GM19023 (cell line): ENCODE measurements at regions not wholly inside any gene's neighbourhood (a gene's known extent, or its start where the extent isn't known, plus 50 kb on each side); places are given as distances from the start of the nearest gene placed in this dataset.

Source experiments
- ATAC-seq: cut with Tn5 transposase; IDR thresholded peaks from one replicate; pipeline ENCODE4 v1.9.1; 2021; ENCODE audit warnings: mild to moderate bottlenecking, moderate library complexity; ENCODE audit not compliant: unreplicated experiment

DNA sequence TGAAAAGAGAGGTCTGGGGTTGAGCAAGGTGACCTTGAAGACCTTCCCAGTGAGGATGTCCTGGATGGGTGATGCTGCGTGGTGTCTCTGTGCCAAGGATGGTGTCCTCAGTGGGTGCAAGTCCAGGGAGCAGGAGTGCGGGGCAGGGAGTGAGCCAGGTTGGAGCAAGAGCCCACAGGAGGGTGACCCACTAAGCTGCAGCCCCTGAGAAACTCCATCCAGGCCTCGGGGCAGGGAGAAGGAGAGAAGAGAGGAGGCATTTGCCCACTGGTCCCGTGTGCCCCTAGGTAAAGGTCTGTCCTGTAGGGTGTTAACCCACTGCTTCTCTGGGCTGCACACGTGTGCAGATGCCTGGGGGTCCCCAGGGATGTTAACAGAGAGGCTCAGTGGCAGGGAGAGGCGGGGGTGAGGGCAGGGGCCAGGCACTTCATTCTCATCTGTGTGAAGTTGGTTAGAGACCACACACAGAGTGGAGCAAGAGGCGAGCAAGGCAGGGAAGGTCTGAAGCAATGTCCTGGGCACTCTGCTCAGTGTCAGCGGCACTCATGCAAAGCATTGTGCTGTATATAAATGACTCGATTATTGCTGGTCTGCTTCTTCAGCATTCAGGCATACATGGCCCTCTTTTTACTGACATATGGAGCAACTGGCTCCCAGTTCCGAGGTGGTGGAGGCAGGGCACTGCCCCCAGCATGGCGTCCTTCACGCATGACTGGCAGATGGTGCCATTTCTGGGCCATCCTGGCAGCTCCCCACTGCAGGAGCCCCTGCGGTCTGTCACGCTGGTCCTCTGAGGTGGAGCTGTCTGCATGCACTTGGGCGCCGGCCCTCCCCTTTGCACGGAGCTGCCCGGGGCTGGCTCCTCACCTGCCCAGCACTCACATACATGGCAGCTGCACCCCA, 117.2 kb upstream of the HS6ST1 start:
- ATAC-seq = no peak

DNA sequence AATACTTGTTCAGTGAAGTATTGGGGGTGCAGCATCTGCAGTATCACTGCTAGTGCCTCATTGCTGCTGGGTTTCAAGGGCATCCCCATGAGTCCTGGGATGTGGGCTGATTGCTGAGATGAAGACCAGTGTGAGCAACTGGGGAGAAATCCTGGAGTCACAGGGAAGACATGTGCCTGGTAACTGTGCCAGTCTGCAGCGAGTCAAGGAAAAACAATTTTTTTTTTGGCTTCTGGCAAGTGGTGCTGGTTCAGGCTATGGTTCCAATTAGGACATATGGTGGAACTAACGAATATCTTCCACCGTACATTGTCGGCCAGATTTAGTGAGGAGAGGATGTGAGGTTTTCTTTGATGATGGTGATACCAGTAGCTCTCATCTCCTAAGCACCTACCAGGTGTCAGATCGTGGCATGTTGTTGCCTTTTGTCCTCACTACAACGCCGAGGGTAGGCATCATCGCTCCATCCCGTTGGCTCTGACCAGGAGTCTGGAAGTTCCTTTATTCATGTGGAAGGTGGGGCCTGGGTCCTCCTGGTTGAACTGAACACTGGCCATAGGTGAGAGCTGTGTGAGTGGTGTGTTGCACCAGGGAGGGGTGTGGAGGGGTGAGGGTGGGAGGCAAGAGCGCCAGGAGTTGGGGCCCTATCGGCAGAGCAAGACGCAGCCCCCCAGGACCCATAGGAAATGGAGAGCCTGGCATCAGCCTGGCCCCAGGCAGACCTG, 118.0 kb upstream of the HS6ST1 start:
- ATAC-seq = no peak

DNA sequence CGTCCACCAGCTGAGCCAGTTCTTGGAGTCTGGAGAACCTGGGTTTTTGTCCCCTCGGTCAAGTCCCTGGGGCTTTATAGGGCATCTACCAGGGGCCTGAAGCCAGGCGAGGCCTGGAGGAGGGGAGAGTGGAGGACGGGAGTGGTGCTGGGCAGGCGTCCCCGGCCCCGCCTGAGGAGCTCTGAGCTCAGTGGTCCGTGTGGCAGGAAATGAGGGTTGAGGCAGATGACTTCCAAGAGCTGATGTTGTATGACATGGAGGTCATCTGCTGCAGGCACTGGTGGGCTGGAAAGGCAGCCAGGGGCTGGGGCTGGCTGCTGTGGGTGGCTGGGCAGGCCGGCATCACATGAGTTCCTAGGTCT, 118.5 kb upstream of the HS6ST1 start:
- no peak for ATAC-seq

DNA sequence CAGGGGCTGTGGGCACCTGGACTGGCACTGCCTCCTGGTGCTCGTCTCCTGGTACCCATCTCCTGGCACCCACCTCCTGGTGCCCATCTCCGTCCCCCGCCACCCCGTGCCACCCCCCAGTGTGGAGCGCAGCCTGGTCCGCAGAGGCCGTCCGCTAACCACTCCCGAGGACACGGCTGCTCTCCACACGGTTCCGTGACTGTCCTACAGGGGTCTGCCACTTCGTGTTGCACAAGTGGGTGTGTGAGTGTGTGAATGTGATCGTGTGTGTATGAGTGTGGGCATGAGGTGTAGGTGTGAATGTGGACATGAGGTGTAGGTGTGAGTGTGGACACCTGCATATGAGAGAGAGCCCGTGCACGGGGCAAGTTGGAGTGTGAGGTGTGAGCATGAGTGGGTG, 119.4 kb upstream of the HS6ST1 start:
- no peak for ATAC-seq

DNA sequence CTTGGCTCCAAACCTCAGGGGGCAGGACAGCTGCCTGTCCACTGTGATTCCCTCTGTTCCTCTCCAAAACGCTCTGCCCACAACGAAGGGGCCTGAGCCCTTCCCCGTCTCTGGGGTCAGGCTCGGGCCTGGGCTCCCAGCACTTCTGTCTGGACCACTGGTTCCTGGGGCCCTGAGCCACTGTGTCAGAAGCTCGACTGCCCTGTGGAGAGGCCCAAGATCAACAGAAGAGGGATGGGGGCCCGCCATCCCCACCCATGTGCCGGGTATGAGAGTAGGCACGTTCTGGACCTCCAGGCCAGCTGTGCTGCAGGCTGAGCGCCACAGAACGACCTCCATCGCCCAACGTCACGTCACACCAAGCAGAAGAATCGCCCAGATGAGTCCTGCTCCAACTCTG, 119.9 kb upstream of the HS6ST1 start:
- ATAC-seq = no peak

DNA sequence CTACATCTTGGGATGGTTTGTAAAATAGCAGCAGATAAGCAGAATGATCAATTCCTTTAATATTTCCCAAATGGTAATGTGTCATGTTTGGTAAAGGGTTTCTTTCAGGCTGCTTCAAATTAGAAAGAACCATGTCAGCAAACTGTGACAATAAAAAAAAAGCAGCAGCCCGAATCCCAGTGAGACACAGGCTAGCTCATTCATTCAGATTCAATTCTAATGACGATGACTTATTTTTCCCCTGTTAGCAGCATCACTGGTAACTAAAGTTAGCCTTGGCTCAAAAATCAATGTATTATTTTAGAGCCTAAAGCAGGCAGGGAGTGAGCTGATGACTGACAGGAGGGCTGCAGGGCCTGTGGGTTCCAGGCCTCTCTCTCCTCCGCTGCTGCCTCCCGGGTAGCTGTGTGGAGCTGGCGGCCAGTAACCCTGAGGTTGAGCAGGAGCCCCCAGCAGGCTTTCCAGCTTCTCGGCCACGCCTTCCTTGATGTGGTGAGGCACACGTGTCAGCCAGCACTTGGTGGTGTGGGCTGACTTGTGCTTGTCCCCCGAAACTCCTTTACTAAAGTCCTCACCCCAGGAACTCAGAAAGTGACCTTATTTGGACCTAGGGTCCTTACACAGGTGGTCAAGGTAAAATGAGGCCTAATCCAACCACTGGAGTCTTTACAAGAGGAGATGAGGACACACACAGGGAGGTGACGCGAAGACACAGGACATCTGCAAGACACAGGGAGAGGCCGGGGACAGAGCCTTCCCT, 120.5 kb upstream of the HS6ST1 start:
- ATAC-seq = no peak

DNA sequence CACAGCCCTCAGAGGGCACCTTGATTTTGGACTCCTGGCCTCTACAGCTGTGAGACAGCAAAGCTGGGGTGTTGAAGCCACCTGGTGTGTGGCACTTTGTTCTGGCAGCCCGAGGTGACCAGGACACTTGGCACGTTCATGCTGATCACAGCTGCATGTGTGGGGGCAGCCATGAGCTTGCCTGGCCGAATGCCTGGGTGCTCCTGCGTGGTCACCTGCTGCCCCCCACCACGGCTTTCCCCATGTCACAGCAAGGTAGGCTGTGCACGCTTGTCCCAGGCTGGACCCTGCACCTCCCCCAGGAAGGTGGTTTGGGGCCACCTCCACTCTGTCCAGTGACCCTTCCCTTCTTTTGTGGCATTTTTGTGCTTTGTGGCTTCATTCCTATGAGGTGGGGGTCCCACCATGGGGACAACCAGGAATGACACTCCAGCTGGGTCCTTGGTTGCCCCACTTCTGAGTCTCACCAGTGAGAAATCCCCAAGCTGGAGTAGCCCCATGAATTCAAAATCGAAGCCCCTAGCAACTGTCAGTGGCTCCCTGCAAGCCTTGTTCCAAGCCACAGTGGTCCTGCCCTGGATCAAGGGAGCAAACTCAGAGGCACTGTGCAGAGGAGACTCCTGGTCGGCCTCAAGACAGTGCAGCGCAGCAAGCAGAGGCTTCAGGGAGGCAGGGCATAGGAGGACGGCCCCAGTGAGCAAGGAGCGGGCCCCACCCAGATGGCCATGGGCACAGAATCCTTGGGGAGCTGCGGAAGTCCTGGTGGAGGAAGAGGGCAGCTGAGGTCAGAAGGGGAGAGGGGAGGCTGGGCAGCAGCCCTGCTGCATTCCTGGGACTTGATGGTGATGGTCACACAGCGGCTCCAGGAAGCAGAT, 121.4 kb upstream of the HS6ST1 start:
- no peak for ATAC-seq

DNA sequence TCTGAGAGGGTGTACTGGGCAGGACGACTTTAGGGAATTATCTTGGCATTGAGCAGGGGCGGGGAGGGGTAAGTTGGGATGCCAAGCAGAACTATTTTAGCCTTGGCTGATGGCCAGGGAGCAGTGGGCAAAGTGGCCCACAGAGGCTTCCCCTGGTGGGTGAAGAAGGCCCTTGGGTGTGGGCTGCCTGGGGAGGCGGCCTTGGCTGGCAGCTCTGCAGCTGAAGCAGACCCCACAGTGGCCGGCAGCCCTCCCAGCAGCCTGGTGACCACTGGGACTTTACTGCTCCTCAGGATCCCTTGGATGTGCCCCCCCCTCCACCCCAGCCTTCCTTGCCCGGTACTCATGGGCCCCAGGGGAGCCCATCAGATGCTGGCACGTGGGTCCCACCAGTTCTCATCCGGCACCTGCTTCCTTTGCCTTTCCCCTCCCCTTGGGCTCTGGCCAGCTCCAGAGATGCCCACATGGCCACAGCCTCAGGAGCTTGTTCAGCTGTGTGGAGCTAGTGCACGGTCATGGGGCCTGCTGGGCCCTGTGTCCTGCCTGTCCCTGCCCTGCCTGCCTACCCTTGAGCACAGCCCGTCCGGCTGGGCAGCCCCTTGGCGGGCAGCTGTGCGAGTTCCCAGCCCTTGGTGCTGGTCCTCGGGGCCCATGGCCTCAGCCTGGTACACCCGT, 122.1 kb upstream of the HS6ST1 start:
- ATAC-seq = no peak

DNA sequence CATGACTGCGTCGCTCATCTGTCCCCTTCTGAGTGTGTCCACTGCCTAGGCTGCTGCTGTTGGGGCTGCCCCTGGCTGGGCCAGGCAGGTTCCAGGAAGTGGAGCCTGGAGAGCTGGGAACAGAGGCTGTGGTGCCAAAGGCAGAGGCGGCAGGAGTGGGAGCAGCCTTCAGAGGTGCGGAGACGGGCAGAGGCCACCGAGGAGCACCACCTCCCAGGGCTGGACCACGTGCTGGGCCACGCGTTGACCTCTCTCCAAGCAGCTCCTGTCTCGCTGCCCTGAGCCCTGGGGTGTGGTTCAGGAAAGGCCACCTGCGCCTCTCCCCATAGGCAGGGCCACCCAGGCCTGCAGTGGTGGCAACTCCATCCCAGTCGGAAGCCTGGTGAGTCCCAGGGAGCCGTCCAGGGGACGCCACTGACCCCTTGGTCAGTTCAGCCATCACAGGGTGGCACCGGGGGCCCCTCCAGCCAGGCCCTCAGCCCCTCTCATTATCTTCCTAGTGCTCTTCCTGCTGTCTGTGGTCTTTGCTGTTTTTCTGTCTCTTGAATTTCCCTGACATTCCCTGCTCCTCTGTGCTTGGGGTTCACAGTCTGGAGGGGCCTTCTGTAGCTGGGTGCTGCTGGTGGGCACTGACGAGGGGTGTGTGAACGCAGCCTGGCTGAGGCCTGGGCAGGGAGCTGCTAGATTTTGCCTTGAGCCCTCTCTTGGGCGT, 122.8 kb upstream of the HS6ST1 start:
- ATAC-seq = no peak

DNA sequence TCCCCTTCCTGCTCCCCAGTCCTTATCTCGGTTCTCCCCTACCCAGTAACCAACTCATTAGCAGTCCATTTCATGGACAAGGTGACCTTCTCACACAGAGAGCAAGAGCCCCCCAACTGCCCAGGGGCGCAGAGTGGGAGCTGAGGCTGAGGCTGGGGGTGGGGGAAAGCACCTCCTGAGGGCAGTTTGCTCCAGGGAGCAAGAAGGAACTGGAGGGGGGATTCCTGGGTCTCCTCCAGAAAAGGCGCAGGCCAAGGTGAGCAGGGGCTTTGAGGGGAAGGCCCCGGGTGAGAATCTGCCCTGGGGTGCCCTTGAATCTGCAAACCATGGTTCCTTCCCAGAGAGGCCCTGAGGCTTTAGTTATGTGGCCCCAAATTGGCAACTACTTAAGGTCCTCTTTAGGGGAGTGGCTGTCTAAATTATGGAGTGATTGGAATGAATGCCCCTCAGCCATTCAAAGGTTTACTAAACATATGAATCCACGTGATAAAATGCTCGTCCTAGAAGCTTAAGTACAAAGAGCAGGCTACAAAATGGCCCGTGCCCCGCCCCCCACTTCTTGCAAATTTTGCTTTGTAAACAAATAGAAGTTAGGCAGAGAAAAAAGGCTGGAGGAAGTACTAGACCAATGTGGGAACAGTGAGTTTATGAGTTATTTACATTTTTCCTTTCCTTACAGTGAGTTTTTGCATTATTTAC, 123.5 kb upstream of the HS6ST1 start:
- no peak for ATAC-seq

DNA sequence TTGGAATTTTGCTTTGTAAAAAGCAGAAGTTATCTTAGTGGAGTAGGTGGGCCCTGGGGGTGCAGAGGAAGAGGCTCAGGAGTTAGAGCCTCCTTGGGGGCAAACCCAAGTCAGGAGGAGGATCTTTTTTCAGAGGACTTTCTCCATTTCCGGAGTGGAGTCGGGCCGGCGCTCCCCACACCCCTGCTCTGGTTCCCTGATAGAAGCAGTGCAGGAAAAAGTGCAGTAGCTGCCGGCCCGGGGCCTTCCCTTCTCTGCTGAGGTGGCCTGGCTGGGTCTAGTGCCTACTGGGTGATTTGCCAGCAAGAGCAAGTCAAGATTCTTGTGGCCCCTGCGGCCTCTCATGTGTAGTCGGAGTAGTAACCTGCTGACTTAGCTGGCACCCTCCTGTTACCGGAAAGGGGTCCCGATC, 124.2 kb upstream of the HS6ST1 start:
- ATAC-seq = no peak

DNA sequence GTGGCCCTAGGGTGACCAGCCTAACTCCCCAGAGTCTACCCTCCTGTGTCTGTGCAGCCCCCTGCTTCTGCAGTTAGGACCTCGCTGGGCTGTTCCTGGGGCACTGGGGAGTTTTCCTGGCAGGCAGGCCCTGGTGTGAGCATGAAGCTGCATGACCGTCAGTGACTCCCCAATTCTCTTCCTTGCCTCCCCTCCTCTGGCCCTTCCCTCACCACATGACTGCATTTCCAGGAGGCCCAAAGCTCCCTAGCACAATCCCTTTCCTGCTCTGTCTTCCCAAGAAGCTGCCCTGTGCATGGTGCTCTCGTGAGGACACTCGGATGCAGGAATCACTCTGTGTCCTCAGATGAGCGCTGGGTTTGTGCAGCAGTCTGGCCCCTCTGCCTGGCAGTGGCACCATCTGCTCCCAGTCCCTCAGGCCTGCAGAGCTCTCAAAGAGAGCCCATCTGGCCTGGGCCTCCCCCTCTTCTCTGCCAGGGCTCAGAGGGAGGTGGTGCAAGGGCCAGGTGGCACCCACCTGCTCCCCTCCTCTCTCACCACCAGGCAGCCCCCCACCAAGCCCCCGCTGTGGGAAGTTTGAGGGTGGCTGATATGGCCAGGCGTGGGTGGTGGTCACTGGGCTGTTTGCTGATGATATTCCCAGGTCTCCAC, 125.6 kb upstream of the HS6ST1 start:
- no peak for ATAC-seq

DNA sequence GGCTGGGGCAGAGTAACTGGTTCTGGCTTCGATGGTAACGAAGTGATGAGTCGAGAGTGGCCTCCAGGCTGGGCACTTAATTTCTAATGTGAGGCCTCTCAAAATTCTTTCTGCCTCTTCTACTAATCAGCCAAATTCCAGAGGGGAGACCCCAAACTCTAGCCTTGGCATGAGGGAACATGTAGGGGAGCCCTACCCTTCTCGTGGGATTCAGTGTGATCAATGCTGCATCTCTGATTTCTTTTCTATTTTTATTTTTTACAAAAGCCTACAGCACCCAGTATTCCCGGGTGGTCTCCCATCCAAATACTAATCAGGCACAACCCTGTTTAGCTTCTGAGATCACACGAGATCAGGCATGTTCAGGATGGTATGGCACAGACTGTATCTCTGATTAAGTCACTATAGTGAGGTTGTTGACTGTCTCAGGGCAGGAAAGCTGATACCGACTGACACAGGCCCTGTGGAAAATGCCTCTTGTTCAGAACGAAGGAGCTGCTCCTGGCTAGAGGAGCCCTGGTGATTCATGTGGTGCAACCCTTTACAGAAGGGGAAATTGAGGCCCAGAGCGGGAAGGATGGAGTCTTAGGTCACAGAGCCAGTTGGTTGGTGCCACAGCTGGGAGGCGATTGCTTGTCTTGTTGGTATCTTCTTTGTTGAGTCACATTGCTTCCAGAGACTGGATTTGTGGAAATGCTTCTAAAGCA, 126.3 kb upstream of the HS6ST1 start:
- no peak for ATAC-seq

DNA sequence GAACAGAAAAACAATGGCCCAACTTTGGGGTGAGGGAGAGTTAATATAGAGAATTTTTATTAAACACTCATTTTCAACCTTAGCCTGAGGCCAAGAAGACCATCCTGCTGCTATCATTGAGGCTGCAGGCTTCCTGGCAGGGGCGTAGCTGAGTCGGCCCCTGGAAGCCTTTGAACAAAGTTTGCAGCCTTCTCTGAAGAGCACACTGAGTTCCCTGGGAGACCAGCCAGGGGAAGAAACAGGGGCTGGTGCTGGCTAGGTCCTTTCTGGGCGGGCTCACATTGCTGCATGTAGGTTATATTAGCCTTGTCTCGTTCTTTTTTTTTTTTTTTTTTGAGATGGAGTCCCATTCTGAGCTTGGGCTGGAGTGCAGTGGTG, 126.8 kb upstream of the HS6ST1 start:
- ATAC-seq = no peak

DNA sequence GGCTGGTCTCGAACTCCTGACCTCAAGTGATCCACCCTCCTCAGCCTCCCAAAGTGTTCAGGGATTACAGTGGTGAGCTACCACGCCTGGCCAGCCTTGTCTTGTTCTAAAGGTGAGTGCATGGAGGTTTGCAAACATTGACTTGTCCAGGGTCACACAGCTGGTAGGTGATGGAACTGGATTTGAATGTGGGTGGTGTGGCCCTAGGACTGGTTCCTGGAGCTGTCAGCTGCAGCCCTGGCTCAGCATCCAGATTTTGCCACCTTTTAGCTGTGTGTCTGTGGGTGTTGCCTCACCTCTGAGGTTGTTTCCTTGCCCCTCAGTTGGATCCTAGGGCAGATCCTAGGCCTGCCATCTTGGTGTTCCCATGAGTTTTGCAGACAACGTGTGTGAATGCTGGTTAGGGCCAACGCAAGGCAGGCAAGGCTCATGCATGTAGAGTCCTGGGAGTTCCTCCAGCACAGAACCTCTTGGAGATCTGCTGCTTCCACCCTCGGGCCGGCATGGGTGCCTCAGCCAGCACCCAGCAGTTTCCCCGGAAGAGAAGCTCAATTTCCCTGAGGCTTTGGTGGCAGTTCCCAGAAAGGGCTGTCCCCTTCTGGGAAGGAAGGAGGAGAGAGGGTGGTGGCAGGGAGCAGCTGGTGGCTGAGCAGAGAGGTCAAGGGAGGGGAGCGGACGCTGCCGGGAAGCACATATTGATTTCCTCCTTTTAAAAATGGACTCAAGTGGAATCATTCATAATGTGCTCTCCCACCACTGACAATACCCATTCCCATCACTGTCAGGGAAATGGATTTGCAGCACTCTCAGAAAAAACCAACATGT, 127.6 kb upstream of the HS6ST1 start:
- no peak for ATAC-seq

DNA sequence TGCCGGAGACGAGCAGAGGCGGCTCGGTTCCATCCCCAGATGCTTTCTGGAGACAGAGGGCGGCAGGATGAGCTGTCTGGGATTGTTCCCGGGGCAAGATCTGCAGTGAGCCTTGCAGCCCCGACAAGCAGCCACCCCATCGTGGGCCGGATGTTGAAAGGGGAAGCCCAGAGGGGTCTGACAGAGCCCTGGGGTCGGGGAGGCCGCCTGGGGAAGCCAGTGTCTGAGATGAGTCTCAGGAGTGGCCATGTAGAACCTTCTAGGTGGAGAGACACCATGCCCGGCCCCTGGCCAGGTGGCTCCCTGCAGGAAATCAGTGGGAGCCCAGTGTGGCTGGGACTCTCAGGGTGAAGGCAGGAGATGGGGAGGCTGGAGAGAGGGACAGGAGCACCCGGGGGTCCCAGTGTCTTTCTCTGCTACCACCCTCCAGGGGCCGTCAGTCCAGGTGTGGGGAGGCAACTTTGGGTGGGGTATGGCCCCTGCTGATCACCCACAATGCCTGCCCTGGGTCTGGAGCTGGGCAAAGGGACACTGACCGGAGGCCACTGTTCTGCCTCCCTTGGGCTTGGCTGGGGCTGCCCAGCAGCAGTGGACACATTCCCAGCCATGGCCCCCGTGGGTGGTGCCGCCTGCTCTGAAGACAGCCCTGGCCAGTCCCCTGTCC, 128.3 kb upstream of the HS6ST1 start:
- ATAC-seq = no peak
